GM12873 (cell line): ENCODE measurements at regions not wholly inside any gene's neighbourhood (a gene's known extent, or its start where the extent isn't known, plus 50 kb on each side); places are given as distances from the start of the nearest gene placed in this dataset.

ENCODE experiments used
- TF ChIP-seq, protein P1 (sequence below): IDR thresholded peaks from 2 replicates; pipeline ENCODE4 v1.5.1; 2012; ENCODE audit warnings: low read depth, mild to moderate bottlenecking, moderate library complexity, low read length, control low read depth; ENCODE audit not compliant: insufficient read depth; ENCODE audit errors: missing control alignments

DNA sequence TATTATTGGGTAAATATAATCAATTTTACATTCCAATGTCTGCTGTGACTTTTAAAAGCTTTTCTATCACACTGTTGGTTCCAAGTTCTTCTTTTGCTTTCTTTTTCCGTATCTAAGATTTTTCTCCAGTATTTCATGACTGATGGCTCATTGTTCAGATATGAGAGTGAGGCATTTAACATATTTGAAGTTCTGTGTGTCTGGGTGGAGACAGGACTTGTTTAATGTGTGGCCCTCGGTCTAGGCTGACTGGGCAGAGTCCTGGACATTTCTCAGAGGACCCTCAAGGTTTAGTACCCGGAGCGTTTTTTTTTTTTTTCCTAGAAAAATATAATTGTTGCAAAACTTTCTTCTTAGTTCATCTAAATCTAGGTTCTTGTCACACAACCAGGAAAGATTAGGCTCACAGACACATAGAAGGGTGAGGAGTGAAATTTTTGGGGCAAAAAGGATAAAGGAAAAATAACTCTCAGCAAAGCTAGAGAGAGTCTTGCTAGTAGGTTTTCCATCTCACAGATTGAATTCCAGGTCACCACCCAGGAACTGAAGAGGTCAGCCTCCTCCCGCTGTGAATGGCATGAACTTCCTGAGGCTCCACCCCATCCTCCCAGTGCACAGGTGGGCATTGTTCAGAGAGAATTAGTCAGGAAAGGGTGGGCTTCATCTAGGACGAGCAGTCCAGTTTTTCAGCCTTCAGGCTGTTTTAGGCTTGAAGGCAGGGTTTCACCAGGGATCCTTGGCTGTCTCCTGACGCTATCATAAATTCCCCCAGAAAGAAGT is 1002.4 kb upstream of the PCDH9 start:
- TF ChIP-seq, protein P1, sequence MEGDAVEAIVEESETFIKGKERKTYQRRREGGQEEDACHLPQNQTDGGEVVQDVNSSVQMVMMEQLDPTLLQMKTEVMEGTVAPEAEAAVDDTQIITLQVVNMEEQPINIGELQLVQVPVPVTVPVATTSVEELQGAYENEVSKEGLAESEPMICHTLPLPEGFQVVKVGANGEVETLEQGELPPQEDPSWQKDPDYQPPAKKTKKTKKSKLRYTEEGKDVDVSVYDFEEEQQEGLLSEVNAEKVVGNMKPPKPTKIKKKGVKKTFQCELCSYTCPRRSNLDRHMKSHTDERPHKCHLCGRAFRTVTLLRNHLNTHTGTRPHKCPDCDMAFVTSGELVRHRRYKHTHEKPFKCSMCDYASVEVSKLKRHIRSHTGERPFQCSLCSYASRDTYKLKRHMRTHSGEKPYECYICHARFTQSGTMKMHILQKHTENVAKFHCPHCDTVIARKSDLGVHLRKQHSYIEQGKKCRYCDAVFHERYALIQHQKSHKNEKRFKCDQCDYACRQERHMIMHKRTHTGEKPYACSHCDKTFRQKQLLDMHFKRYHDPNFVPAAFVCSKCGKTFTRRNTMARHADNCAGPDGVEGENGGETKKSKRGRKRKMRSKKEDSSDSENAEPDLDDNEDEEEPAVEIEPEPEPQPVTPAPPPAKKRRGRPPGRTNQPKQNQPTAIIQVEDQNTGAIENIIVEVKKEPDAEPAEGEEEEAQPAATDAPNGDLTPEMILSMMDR: no peak

DNA sequence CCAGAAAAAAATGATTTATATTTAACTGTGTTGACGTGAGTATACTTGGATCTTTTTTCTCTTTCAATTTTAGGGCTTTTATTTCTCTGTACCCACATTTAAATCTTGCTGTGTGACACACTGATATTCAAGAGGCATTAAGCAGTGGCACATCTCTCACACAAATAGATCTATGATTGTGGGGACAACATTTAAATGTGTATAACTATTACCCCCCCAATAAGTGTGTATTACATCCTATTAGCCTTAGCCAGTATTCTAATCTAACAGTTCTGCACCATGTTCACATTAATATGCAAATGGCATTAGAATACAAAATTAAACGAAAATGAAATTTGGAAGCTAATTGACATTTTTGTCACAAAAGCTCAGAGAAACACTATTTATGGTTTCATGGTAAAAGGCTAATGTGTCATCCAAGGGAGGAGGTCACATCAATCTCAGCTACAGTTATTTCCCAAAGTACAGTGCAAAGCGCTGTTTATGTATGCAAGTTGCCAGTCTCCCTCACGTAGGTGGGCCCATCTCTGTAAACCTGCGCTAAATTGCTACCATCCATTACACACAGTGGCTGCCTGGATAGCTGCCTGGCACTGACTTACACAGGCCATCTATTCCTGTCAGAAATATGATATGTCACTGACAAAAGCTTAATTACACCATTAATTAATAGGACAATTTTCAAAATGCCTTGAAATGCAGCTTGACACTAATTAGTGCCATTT is 984.7 kb upstream of the PCDH9 start:
- TF ChIP-seq, protein P1: no peak

DNA sequence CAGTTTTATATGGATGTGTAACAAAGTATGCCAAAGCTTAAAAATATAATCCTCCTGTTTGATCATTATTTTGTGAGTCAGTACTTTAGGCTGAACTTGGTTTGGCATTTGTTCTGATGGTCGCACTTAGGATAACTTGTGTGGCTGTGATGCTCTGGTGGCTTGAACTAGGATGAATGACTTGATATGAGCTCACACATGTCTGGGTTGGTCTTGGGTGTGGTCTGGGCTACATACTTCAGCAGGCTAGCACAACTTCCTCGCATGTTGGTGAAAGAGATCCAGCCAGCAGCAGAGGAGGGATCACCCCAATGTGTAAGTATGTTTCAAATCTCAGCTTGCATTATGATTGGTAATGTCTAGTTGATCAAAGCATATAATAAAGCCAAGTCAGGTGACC is 969.1 kb upstream of the PCDH9 start:
- TF ChIP-seq, protein P1: no peak

DNA sequence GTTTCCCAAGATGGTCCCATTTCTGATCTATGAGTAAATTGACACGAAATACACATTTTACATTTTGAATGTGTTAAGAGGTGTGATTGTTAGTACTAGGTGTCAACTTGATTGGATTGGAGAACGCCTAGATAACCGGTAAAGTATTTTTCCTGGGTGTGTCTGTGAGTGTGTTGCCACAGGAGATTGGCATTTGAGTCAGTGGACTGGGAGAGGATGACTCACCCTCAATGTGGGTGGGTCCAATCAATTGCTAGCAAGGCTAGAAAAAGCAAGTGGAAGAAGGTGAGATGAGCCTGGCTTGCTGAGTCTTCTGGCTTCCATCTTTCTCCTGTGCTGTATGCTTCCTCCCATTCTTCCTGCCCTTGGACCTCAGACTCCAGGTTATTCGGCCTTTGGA is 960.7 kb upstream of the PCDH9 start:
- TF ChIP-seq, protein P1: no peak

DNA sequence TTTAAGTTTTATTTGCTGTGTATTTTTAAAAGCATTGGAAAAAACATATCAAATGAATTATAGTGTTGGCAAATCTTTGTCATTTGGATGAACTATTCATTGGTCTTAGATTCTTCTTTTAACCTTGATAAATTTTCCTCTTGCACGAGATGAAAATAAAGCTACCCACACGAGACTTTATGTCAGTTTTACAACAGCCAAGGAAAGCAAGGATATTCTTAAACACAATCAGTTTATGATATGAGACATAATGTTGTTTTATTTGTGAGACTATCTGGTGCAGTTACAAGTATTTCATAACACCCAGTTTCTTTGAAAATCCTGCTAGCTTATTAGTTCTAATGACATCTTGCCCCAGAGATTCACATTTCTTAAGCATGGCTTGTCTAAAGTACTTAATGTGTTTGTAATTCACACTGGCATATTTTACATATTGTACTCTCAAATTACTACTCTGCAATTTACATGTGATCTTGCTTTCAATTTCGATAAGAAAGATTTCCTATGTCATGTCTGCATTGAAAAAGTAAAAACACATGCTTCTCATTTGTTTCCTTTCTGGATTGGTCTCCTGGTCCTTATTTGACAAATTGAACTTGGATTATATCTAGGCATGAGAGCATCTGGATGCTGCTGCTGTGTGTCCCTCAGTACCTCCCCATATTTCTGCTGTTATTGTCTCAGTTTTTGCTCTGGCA is 955.5 kb upstream of the PCDH9 start:
- TF ChIP-seq, protein P1: no peak

DNA sequence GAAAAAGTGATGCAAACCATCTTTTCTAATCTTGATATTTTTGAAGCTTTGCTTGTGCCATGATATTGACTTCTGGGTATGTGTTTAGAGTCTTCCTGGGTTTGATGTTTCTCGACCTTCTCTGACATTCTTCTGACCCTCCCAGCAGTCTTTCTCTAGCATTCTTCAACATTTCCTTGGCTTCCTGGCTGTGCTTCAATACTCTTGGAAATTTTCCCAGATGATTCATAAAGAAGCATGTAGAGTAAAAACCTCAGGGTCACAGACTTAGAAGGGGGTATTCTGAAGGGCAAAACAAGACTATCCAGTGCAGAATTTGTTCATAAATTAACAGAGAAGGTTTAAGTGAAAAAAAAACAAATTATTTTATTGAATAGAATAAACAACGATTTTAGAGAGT is 946.3 kb upstream of the PCDH9 start:
- TF ChIP-seq, protein P1: no peak

DNA sequence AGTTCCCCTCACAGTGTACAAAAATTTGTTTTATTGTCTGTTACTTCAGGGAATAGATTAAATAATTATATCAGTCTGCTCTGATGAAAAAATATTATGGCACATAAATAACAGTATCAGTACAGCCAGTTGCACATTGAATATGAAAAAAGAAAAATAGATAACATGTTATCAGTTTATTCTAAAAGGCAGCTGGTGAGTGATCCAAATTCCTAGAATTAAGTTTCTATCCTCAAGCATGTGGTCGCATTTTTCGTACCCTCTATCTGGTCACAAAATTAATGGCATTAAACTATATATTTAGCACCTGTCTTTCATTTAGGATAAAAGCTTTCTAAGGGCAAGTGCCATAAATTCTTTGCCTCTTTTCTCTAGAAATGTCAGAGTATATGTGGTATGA is 944.8 kb upstream of the PCDH9 start:
- TF ChIP-seq, protein P1: no peak
